ENCODE measurements at regions not wholly inside any gene's neighbourhood (a gene's known extent, or its start where the extent isn't known, plus 50 kb on each side); places are given as distances from the start of the nearest gene placed in this dataset.

GRCh38 chr1:29779146-29779545 lies 542.8 kb downstream of the PTPRU start:
- H3K4me3 ChIP-seq (ENCODE audit: low read length) = no peak overlapping the region
- no peaks in the 10 kb centered on the region for H3K36me3 ChIP-seq (ENCODE audit: insufficient read depth, low read length)
- no peaks in the 10 kb centered on the region for H3K79me2 ChIP-seq (ENCODE audit: low read length)
- H3K27me3 ChIP-seq (ENCODE audit: low read length) = no peaks in the 10 kb centered on the region
- H3K27ac ChIP-seq (ENCODE audit: low read length) = no peak overlapping the region
- H3K4me1 ChIP-seq (ENCODE audit: low read length) = no peaks in the 10 kb centered on the region
- no peak overlapping the region for H3K9ac ChIP-seq (ENCODE audit: low read length)
- DNase-seq = no peak
- H3K9me3 ChIP-seq (ENCODE audit: low read length) = no peaks in the 10 kb centered on the region
- H4K20me1 ChIP-seq (ENCODE audit: insufficient read depth, low read depth, low read length) = no peaks in the 10 kb centered on the region
- no peaks in the 10 kb centered on the region for H3K9me2 ChIP-seq (replicated peaks; ENCODE audit: insufficient read depth, low read length)
- H3K4me2 ChIP-seq (ENCODE audit: low read depth, low read length, poor library complexity, severe bottlenecking) = no peak overlapping the region
- H2AFZ ChIP-seq (ENCODE audit: low read length) = no peak overlapping the region

- Histone ChIP-seq H4K20me1 (ENCODE audit: insufficient read depth, low read depth, low read length) (no peaks in the 10 kb centered on the region), H3K27ac (ENCODE audit: low read length) (no peak overlapping the region), H3K9me3 (ENCODE audit: low read length) (no peaks in the 10 kb centered on the region), H3K9me2 (replicated peaks; ENCODE audit: insufficient read depth, low read length) (no peaks in the 10 kb centered on the region), H3K4me2 (ENCODE audit: low read depth, low read length, poor library complexity, severe bottlenecking) (no peak overlapping the region), H3K9ac (ENCODE audit: low read length) (no peak overlapping the region), H3K79me2 (ENCODE audit: low read length) (no peaks in the 10 kb centered on the region), H3K4me3 (ENCODE audit: low read length) (no peak overlapping the region), H3K36me3 (ENCODE audit: insufficient read depth, low read length) (no peaks in the 10 kb centered on the region), H3K4me1 (ENCODE audit: low read length) (no peaks in the 10 kb centered on the region), H2AFZ (ENCODE audit: low read length) (no peak overlapping the region), H3K27me3 (ENCODE audit: low read length) (no peaks in the 10 kb centered on the region)
- DNase-seq = no peak
Observed at GRCh38 chr1:29777522-29777921, 541.2 kb downstream of the PTPRU start.

GRCh38 chr1:29774355-29774754 lies 538.0 kb downstream of the PTPRU start:
- Histone ChIP-seq H3K27ac (ENCODE audit: low read length) (no peak overlapping the region), H3K4me3 (ENCODE audit: low read length) (no peak overlapping the region), H3K27me3 (ENCODE audit: low read length) (no peaks in the 10 kb centered on the region), H2AFZ (ENCODE audit: low read length) (no peak overlapping the region), H3K4me2 (ENCODE audit: low read depth, low read length, poor library complexity, severe bottlenecking) (no peak overlapping the region), H4K20me1 (ENCODE audit: insufficient read depth, low read depth, low read length) (no peaks in the 10 kb centered on the region), H3K79me2 (ENCODE audit: low read length) (no peaks in the 10 kb centered on the region), H3K9ac (ENCODE audit: low read length) (no peak overlapping the region), H3K4me1 (ENCODE audit: low read length) (no peaks in the 10 kb centered on the region), H3K36me3 (ENCODE audit: insufficient read depth, low read length) (no peaks in the 10 kb centered on the region), H3K9me2 (replicated peaks; ENCODE audit: insufficient read depth, low read length) (no peaks in the 10 kb centered on the region), H3K9me3 (ENCODE audit: low read length) (no peaks in the 10 kb centered on the region)
- DNase-seq = no peak

- H3K4me1 ChIP-seq (ENCODE audit: low read length) = no peaks in the 10 kb centered on the region
- H3K9me2 ChIP-seq (replicated peaks; ENCODE audit: insufficient read depth, low read length) = no peaks in the 10 kb centered on the region
- H3K4me3 ChIP-seq (ENCODE audit: low read length) = no peak overlapping the region
- no peaks in the 10 kb centered on the region for H3K36me3 ChIP-seq (ENCODE audit: insufficient read depth, low read length)
- no peak overlapping the region for H3K9ac ChIP-seq (ENCODE audit: low read length)
- no peak overlapping the region for H3K27ac ChIP-seq (ENCODE audit: low read length)
- H3K79me2 ChIP-seq (ENCODE audit: low read length) = no peaks in the 10 kb centered on the region
- H4K20me1 ChIP-seq (ENCODE audit: insufficient read depth, low read depth, low read length) = no peaks in the 10 kb centered on the region
- DNase-seq = no peak
- H3K4me2 ChIP-seq (ENCODE audit: low read depth, low read length, poor library complexity, severe bottlenecking) = no peak overlapping the region
- no peaks in the 10 kb centered on the region for H3K9me3 ChIP-seq (ENCODE audit: low read length)
- H3K27me3 ChIP-seq (ENCODE audit: low read length) = no peaks in the 10 kb centered on the region
- no peak overlapping the region for H2AFZ ChIP-seq (ENCODE audit: low read length)
Observed at GRCh38 chr1:29772584-29773100, 536.3 kb downstream of the PTPRU start.

GRCh38 chr1:29767769-29768425 lies 531.6 kb downstream of the PTPRU start:
- no peak overlapping the region for H3K4me3 ChIP-seq (ENCODE audit: low read length)
- no peaks in the 10 kb centered on the region for H3K4me1 ChIP-seq (ENCODE audit: low read length)
- DNase-seq = no peak
- H3K27me3 ChIP-seq (ENCODE audit: low read length) = no peaks in the 10 kb centered on the region
- H3K27ac ChIP-seq (ENCODE audit: low read length) = no peak overlapping the region
- no peaks in the 10 kb centered on the region for H3K9me2 ChIP-seq (replicated peaks; ENCODE audit: insufficient read depth, low read length)
- H3K4me2 ChIP-seq (ENCODE audit: low read depth, low read length, poor library complexity, severe bottlenecking) = no peak overlapping the region
- no peaks in the 10 kb centered on the region for H4K20me1 ChIP-seq (ENCODE audit: insufficient read depth, low read depth, low read length)
- no peaks in the 10 kb centered on the region for H3K79me2 ChIP-seq (ENCODE audit: low read length)
- no peaks in the 10 kb centered on the region for H3K9me3 ChIP-seq (ENCODE audit: low read length)
- no peak overlapping the region for H2AFZ ChIP-seq (ENCODE audit: low read length)
- no peaks in the 10 kb centered on the region for H3K36me3 ChIP-seq (ENCODE audit: insufficient read depth, low read length)
- H3K9ac ChIP-seq (ENCODE audit: low read length) = no peak overlapping the region

GRCh38 chr1:29767088-29767685 lies 530.9 kb downstream of the PTPRU start:
- Histone ChIP-seq H3K4me3 (ENCODE audit: low read length) (no peak overlapping the region), H3K4me2 (ENCODE audit: low read depth, low read length, poor library complexity, severe bottlenecking) (no peak overlapping the region), H3K4me1 (ENCODE audit: low read length) (no peaks in the 10 kb centered on the region), H3K27me3 (ENCODE audit: low read length) (no peaks in the 10 kb centered on the region), H3K9ac (ENCODE audit: low read length) (no peak overlapping the region), H4K20me1 (ENCODE audit: insufficient read depth, low read depth, low read length) (no peaks in the 10 kb centered on the region), H3K27ac (ENCODE audit: low read length) (no peak overlapping the region), H2AFZ (ENCODE audit: low read length) (no peak overlapping the region), H3K79me2 (ENCODE audit: low read length) (no peaks in the 10 kb centered on the region), H3K36me3 (ENCODE audit: insufficient read depth, low read length) (no peaks in the 10 kb centered on the region), H3K9me3 (ENCODE audit: low read length) (no peaks in the 10 kb centered on the region), H3K9me2 (replicated peaks; ENCODE audit: insufficient read depth, low read length) (no peaks in the 10 kb centered on the region)
- DNase-seq = no peak

- Histone ChIP-seq H3K27ac (ENCODE audit: low read length) (no peak overlapping the region), H3K27me3 (ENCODE audit: low read length) (no peaks in the 10 kb centered on the region), H3K4me1 (ENCODE audit: low read length) (no peaks in the 10 kb centered on the region), H3K4me2 (ENCODE audit: low read depth, low read length, poor library complexity, severe bottlenecking) (no peak overlapping the region), H2AFZ (ENCODE audit: low read length) (no peak overlapping the region), H3K79me2 (ENCODE audit: low read length) (no peaks in the 10 kb centered on the region), H3K9me3 (ENCODE audit: low read length) (no peaks in the 10 kb centered on the region), H3K4me3 (ENCODE audit: low read length) (no peak overlapping the region), H3K9ac (ENCODE audit: low read length) (no peak overlapping the region), H3K36me3 (ENCODE audit: insufficient read depth, low read length) (no peaks in the 10 kb centered on the region), H4K20me1 (ENCODE audit: insufficient read depth, low read depth, low read length) (no peaks in the 10 kb centered on the region), H3K9me2 (replicated peaks; ENCODE audit: insufficient read depth, low read length) (no peaks in the 10 kb centered on the region)
- DNase-seq = no peak
Observed at GRCh38 chr1:29762635-29763034, 526.3 kb downstream of the PTPRU start.

GRCh38 chr1:29761159-29761928 lies 525.0 kb downstream of the PTPRU start:
- no peak overlapping the region for H3K4me3 ChIP-seq (ENCODE audit: low read length)
- H3K36me3 ChIP-seq (ENCODE audit: insufficient read depth, low read length) = no peaks in the 10 kb centered on the region
- H3K4me1 ChIP-seq (ENCODE audit: low read length) = no peaks in the 10 kb centered on the region
- no peak for DNase-seq
- H4K20me1 ChIP-seq (ENCODE audit: insufficient read depth, low read depth, low read length) = no peaks in the 10 kb centered on the region
- no peaks in the 10 kb centered on the region for H3K9me3 ChIP-seq (ENCODE audit: low read length)
- no peak overlapping the region for H2AFZ ChIP-seq (ENCODE audit: low read length)
- no peak overlapping the region for H3K4me2 ChIP-seq (ENCODE audit: low read depth, low read length, poor library complexity, severe bottlenecking)
- H3K9ac ChIP-seq (ENCODE audit: low read length) = no peak overlapping the region
- no peak overlapping the region for H3K27ac ChIP-seq (ENCODE audit: low read length)
- no peaks in the 10 kb centered on the region for H3K27me3 ChIP-seq (ENCODE audit: low read length)
- H3K9me2 ChIP-seq (replicated peaks; ENCODE audit: insufficient read depth, low read length) = no peaks in the 10 kb centered on the region
- H3K79me2 ChIP-seq (ENCODE audit: low read length) = no peaks in the 10 kb centered on the region
